Lower leg skin (tissue), 4 donors: ENCODE measurements at regions not wholly inside any gene's neighbourhood (a gene's known extent, or its start where the extent isn't known, plus 50 kb on each side); places are given as distances from the start of the nearest gene placed in this dataset.

Source experiments
- DNase-seq, 2 donors: peaks; one replicate each; pipeline ENCODE4 v3.0.0-alpha.2; 2019; ENCODE audit warnings: low spot score in 2 of 2
- H3K4me3 ChIP-seq: fragments of 200-600 bp; sonication (generic); 2 replicates; pipeline ENCODE4 v1.5.1; 2017; ENCODE audit warnings: mild to moderate bottlenecking, low read depth; ENCODE audit not compliant: poor library complexity, severe bottlenecking
- CTCF ChIP-seq, 3 donors: fragments of 450-650 bp; IDR thresholded peaks; one replicate each; pipeline ENCODE4 v1.5.1; 2016; ENCODE audit warnings: antibody characterized with exemption in 3 of 3, mild to moderate bottlenecking in 3 of 3, moderate library complexity in 2 of 3
- POLR2A ChIP-seq, 2 donors: fragments of 450-650 bp; IDR thresholded peaks; one replicate each; pipeline ENCODE4 v1.6.1; 2016 to 2017; ENCODE audit warnings: antibody characterized with exemption in 2 of 2, mild to moderate bottlenecking in 1 of 2, moderate library complexity in 1 of 2
- WGBS, 2 donors: methylation state at CpG; one replicate each; pipeline ENCODE4 v1.1.5; 2018; 5-methylcytosine and 5-hydroxymethylcytosine counted together
- intact Hi-C: fragments of 100-400 bp; cut with DNase I; formaldehyde crosslinking; loops from one replicate; pipeline ENCODE4 v1.15.0; 2023; ENCODE audit warnings: low total_unique reads

DNA sequence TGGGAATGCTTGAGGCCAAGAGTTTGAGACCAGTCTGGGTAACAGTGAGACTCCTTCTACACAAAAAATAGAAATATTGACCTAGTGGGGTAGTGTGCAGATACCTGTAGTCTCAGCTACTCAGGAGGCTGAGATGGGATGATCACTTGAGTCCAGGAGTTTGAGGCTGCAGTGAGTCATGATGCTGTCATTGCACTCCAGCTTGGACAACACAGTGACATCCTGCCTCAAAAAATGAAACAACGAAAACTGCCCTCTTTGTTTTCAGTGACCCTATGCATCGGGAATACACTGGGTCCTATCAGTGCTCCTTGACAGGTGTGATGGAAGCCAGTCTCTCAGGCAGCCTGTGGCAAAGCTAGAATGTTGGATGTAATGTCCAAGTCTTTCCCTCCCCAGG, 311.5 kb upstream of the OR4E1 start:
- 33 to 41% methylated on average over 2 of the region's 2 CpGs for WGBS, 2 donors
- intact Hi-C loops: no loop called here
- no peak overlapping the region for H3K4me3 ChIP-seq
- TF ChIP-seq POLR2A (IDR thresholded peaks at IDR 0.05): no peak
- no peak for TF ChIP-seq CTCF (IDR thresholded peaks at IDR 0.05)
- no peak for DNase-seq

GRCh38 chr14:21978999-21979314, 305.3 kb upstream of the OR4E1 start:
- no peak overlapping the region for H3K4me3 ChIP-seq
- DNase-seq: no peak
- TF ChIP-seq CTCF (IDR thresholded peaks at IDR 0.05): no peak
- TF ChIP-seq POLR2A (IDR thresholded peaks at IDR 0.05): no peak
- intact Hi-C loops: no loop called here
- WGBS, 2 donors: 75 to 77% methylated on average over 5 of the region's 5 CpGs

- TF ChIP-seq POLR2A (IDR thresholded peaks at IDR 0.05): no peak
- TF ChIP-seq CTCF (IDR thresholded peaks at IDR 0.05): no peak
- WGBS, 2 donors: 39 to 46% methylated on average over 11 of the region's 11 CpGs
- intact Hi-C loops: no loop called here
- DNase-seq: no peak
- no peak overlapping the region for H3K4me3 ChIP-seq
Observed at GRCh38 chr14:21978184-21978998, 304.8 kb upstream of the OR4E1 start.

GRCh38 chr14:21974741-21975140, 301.1 kb upstream of the OR4E1 start:
- TF ChIP-seq POLR2A (IDR thresholded peaks at IDR 0.05): no peak
- TF ChIP-seq CTCF (IDR thresholded peaks at IDR 0.05): no peak
- WGBS, 2 donors: 90% methylated on average over 2 of the region's 2 CpGs
- intact Hi-C loops: no loop called here
- H3K4me3 ChIP-seq: no peak overlapping the region
- DNase-seq: no peak

DNA sequence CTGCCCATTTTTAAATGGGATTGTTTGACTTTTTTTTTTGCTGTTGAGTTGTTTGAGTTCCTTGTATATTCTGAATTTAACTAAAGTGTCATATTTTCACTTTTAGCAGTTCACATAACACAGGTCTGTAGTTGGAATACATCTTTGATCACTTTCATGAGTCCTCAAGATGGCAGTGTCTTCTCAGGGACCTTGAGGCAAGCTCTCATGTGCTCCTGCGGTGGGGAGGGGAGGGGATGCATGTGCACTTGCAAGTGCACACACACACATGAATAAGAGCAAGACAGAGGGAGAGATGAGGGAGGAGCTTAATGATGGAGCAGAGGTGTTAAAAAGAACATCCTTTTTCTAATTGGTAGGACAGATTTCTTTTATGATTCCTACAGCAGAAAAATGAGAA, 291.4 kb upstream of the OR4E1 start:
- TF ChIP-seq POLR2A (IDR thresholded peaks at IDR 0.05) (no peak), CTCF (IDR thresholded peaks at IDR 0.05) (no peak)
- intact Hi-C loops: no loop called here
- 91 to 95% methylated on average over 1 of the region's 1 CpG for WGBS, 2 donors
- no peak overlapping the region for H3K4me3 ChIP-seq
- DNase-seq: no peak

- 65 to 78% methylated on average over 1 of the region's 1 CpG for WGBS, 2 donors
- no peak overlapping the region for H3K4me3 ChIP-seq
- intact Hi-C loops: no loop called here
- no peak for DNase-seq
- TF ChIP-seq POLR2A (IDR thresholded peaks at IDR 0.05) (no peak), CTCF (IDR thresholded peaks at IDR 0.05) (no peak)
Observed at GRCh38 chr14:21964180-21964579, 290.6 kb upstream of the OR4E1 start.
